Fibroblast of the aortic adventitia (primary cell): ENCODE measurements at regions not wholly inside any gene's neighbourhood (a gene's known extent, or its start where the extent isn't known, plus 50 kb on each side); places are given as distances from the start of the nearest gene placed in this dataset.

Experiments
- DNase-seq: peaks from one replicate; pipeline ENCODE4 v3.0.0-alpha.2; 2010; ENCODE audit warnings: low read depth
- H3K4me3 ChIP-seq: 2 replicates; pipeline ENCODE4 v1.5.1; 2011; ENCODE audit warnings: low read depth, mild to moderate bottlenecking, control low read depth, low read length, moderate library complexity
- TF ChIP-seq, protein P1 (sequence below): IDR thresholded peaks from 2 replicates; pipeline ENCODE4 v1.5.1; 2011; ENCODE audit warnings: mild to moderate bottlenecking, low read length, control low read depth, inconsistent platforms; ENCODE audit not compliant: insufficient read depth

- TF ChIP-seq, protein P1, sequence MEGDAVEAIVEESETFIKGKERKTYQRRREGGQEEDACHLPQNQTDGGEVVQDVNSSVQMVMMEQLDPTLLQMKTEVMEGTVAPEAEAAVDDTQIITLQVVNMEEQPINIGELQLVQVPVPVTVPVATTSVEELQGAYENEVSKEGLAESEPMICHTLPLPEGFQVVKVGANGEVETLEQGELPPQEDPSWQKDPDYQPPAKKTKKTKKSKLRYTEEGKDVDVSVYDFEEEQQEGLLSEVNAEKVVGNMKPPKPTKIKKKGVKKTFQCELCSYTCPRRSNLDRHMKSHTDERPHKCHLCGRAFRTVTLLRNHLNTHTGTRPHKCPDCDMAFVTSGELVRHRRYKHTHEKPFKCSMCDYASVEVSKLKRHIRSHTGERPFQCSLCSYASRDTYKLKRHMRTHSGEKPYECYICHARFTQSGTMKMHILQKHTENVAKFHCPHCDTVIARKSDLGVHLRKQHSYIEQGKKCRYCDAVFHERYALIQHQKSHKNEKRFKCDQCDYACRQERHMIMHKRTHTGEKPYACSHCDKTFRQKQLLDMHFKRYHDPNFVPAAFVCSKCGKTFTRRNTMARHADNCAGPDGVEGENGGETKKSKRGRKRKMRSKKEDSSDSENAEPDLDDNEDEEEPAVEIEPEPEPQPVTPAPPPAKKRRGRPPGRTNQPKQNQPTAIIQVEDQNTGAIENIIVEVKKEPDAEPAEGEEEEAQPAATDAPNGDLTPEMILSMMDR: no peak
- no peak overlapping the region for H3K4me3 ChIP-seq
Measured at GRCh38 chr14:45364565-45365156, 111.7 kb upstream of the MIS18BP1 start.

DNA sequence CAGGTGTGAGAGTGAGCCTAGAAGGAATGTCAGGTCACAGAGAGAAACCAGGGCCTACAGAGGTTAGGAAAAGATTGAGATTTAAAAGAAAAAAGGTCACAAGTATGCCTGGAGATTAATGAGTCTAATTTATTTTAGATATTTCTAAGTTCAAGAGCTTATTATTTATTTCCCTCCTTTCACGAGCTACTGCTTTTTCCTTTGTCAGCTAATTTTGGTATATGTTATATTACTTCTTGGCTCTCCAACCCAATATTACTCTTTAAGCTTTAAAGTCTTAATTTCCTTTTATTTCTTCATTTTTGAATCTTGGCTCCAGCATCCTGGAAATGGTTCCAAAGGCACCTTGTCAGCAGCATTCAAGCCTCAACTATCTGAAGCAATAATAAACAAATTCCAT is 109.5 kb upstream of the MIS18BP1 start:
- no peak for DNase-seq
- TF ChIP-seq, protein P1: no peak
- no peak overlapping the region for H3K4me3 ChIP-seq

More at GRCh38 chr14:45364565-45365156, 111.7 kb upstream of the MIS18BP1 start:
- DNase-seq: no peak

DNA sequence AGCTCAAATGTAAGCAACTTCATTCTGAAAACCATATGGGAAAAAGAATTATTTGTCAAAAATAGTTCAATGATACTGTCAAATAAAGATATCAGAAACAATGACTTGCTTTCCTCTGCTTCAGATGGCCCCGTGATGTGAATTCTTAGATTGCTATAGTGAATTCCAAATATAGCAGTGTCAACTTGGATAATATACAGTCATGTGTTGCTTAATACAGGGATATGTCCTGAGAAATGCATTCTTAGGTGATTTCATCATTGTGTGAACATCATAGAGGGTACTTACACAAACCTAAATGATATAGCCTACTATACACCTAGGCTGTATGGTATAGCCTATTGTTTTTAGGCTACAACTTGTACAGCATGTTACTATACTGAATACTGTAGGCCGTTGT is 108.7 kb upstream of the MIS18BP1 start:
- DNase-seq: no peak
- TF ChIP-seq, protein P1: no peak
- no peak overlapping the region for H3K4me3 ChIP-seq

- DNase-seq: peak; percentile 32
- H3K4me3 ChIP-seq: no peak overlapping the region
- TF ChIP-seq, protein P1: no peak
Measured at GRCh38 chr14:45359746-45360145, 106.7 kb upstream of the MIS18BP1 start.

GRCh38 chr14:45332360-45332988 is 79.5 kb upstream of the MIS18BP1 start:
- no peak for DNase-seq
- TF ChIP-seq, protein P1: no peak
- H3K4me3 ChIP-seq: no peak overlapping the region

- no peak overlapping the region for H3K4me3 ChIP-seq
- TF ChIP-seq, protein P1: no peak
- DNase-seq: no peak
Measured at GRCh38 chr14:45308745-45309397, 55.9 kb upstream of the MIS18BP1 start.
